ENCODE measurements at regions not wholly inside any gene's neighbourhood (a gene's known extent, or its start where the extent isn't known, plus 50 kb on each side); places are given as distances from the start of the nearest gene placed in this dataset.

DNA sequence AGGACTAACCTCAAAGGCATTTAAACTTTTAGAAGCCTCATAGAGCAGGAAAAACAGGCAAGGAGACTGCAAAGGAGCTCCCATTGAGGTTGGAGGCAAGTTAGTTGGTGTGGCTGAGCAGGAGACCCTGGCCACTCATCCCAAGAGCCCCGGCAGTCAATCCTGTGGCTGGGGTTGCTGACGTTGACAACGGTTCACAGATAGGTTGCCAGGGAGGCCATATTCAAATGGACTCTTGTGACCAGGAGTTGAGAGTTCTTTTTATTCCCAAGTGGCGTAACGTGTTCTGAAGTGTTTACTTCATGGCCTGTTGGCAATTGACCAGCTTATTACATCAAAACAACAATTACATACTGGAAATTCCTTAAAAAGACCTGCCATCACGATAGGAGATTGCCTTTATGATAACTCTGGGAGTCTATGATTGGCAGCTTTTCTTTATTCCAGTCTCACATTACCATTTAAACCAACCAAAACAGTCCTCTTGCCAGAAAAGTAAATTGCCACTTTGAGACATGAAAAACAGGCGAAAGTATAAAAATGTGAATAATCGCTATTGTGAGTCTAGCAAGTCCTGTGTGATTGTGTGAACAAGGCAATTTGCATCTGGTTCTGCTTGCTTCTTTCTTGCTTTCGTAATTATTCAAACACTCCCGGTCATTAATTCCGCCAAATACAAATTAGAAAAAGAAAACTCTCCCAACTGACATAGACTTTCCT is 394.9 kb downstream of the MED10 start:
- no peak overlapping the region for H3K4me3 ChIP-seq (replicated peaks in 1 of 2; ENCODE audit: low read depth in 2 of 2, low read length in 2 of 2)
- TF ChIP-seq, protein P1, sequence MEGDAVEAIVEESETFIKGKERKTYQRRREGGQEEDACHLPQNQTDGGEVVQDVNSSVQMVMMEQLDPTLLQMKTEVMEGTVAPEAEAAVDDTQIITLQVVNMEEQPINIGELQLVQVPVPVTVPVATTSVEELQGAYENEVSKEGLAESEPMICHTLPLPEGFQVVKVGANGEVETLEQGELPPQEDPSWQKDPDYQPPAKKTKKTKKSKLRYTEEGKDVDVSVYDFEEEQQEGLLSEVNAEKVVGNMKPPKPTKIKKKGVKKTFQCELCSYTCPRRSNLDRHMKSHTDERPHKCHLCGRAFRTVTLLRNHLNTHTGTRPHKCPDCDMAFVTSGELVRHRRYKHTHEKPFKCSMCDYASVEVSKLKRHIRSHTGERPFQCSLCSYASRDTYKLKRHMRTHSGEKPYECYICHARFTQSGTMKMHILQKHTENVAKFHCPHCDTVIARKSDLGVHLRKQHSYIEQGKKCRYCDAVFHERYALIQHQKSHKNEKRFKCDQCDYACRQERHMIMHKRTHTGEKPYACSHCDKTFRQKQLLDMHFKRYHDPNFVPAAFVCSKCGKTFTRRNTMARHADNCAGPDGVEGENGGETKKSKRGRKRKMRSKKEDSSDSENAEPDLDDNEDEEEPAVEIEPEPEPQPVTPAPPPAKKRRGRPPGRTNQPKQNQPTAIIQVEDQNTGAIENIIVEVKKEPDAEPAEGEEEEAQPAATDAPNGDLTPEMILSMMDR (IDR thresholded peaks at IDR 0.05; ENCODE audit: low read depth, low read length), result no peak
- no peak for DNase-seq (ENCODE audit: low read depth in 2 of 2)

DNA sequence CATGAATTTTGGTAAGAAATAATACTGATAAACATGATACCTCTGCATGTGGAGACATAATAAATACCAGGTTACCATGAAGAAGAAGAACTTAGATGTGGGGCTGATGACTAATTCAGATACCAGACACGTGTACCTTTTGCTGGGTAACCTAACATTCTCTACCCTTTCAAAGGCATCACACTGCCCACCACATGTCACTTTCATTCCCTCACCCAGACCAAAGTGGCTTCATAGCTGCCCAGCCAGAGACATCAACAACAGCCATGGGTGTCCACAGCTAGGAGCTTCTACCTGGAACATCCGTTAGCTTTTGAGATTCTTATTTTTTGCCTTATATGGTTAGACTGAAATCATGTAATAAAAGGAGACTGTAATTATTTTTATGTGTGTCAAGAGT is 396.8 kb downstream of the MED10 start:
- no peak for DNase-seq (ENCODE audit: low read depth in 2 of 2)
- H3K4me3 ChIP-seq (replicated peaks in 1 of 2; ENCODE audit: low read depth in 2 of 2, low read length in 2 of 2), result no peak overlapping the region
- TF ChIP-seq, protein P1 (IDR thresholded peaks at IDR 0.05; ENCODE audit: low read depth, low read length), result no peak

DNA sequence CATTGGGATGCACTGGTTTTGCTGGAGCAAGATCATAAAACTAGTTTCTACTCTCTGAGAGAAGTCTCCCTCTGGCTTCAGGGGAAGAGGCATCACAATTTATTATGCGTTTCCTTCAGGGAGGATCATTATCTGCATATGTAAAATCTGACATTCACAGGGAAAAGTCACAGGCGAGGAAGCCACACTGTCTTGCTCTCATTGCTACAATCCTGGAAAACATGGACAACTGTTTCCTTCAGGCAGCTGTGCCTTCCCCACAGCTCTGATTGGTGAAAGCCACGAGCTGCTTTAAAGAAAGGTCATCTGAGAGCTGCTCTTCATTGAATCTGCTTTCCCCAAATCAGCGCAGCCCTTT is 397.8 kb downstream of the MED10 start:
- DNase-seq (ENCODE audit: low read depth in 2 of 2), result no peak
- no peak overlapping the region for H3K4me3 ChIP-seq (replicated peaks in 1 of 2; ENCODE audit: low read depth in 2 of 2, low read length in 2 of 2)
- TF ChIP-seq, protein P1 (IDR thresholded peaks at IDR 0.05; ENCODE audit: low read depth, low read length), result no peak

DNA sequence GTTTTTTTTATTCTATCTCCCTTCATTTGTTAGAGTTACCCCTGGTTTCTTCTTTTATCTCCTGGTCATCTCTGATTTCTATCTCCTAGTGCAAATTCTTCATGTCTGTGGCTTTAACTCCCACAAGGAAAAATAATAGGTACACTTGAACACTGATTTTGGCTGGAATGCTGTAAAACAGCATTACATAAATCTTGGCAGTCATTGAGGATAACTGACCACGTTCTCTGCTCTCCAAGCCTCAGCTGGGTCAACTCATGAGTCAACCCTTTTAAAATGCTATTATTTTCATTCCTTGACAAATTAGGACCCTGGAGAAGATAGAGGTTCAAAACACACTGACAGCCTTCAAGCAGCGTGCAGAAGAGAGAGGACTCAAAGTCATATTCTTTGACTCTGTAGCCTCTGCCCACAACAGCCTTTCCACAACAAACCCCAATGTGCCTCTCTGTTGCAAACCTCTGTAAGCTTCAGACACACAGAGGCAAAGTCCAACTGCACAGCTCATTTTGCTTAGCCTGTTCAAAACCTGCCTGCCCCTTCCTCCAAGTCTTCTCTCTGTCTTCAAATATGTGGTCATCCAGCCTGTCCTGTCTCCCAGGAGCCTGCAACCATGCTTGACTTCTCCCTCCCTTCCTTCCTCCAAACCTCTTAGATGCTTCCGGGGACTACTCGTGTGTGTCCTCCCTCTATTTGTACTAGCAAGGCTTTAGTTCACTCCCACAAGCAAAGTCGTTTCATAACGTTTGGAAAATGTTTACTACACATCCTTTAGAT is 398.4 kb downstream of the MED10 start:
- no peak overlapping the region for H3K4me3 ChIP-seq (replicated peaks in 1 of 2; ENCODE audit: low read depth in 2 of 2, low read length in 2 of 2)
- DNase-seq (ENCODE audit: low read depth in 2 of 2), result peak in 1 of 2 donors; percentile 0
- TF ChIP-seq, protein P1 (IDR thresholded peaks at IDR 0.05; ENCODE audit: low read depth, low read length), result no peak

DNA sequence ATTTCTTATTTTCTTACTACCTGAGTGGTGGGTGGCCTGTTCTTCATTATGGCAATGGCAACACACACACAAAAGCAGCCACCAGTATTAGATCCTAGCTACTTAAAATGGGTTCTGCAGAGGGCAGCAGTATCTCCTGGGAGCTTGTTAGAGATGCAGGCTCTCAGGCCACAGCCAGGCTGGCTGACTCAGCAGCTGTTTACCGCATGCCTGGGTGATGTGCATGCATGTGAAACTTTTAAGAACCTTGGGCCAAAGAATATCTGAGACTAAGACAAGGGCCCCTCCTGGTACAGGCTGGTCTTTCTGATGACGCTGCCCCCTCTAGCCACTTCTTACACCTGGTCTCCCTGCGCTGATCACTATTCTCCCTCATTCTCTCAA is 399.0 kb downstream of the MED10 start:
- no peak overlapping the region for H3K4me3 ChIP-seq (replicated peaks in 1 of 2; ENCODE audit: low read depth in 2 of 2, low read length in 2 of 2)
- DNase-seq (ENCODE audit: low read depth in 2 of 2), result peak; percentile 2 to 20
- TF ChIP-seq, protein P1 (IDR thresholded peaks at IDR 0.05; ENCODE audit: low read depth, low read length), result no peak

DNA sequence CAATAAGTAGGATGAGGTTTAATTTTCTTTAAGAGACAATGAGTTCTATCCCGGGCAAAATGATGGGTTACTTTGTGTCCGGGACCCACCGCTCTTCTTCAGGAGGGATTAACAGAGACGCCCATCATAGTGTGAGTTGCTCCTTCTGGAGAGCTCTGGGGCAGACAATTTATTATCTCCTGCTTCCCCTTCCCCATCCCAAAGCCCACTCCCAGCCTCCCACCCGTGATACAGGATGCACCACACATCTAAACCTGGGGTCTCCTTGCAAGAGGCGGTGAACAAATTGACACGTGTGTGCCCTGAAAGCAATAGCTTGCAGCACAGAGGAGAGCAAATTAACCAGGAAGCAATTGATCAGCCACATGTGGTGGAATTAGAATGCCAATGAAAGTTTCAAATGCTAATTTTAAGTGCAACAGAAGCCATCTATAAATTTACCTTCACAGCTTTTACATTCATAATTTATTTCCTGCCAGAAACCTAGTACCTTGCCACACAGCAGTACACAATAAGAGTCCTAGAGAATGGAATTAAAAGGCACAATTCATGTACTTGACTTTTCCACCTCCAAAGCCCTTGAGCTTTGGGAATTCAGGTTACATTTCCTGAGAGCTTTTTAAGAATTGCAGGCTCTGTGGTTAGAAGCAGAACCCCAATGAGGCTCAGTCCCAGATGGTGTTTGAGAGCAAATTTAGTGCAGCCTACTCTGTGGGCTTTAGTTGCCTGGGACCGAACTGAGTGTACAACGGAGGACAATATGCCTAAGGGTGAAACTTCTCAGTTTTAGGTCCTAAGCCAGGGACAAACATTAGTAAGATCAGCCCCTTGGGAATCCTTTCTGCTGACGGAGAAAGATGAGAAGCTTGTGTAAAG is 399.6 kb downstream of the MED10 start:
- DNase-seq (ENCODE audit: low read depth in 2 of 2), result no peak
- no peak overlapping the region for H3K4me3 ChIP-seq (replicated peaks in 1 of 2; ENCODE audit: low read depth in 2 of 2, low read length in 2 of 2)
- TF ChIP-seq, protein P1 (IDR thresholded peaks at IDR 0.05; ENCODE audit: low read depth, low read length), result no peak
